ENCODE measurements at regions not wholly inside any gene's neighbourhood (a gene's known extent, or its start where the extent isn't known, plus 50 kb on each side); places are given as distances from the start of the nearest gene placed in this dataset.

DNA sequence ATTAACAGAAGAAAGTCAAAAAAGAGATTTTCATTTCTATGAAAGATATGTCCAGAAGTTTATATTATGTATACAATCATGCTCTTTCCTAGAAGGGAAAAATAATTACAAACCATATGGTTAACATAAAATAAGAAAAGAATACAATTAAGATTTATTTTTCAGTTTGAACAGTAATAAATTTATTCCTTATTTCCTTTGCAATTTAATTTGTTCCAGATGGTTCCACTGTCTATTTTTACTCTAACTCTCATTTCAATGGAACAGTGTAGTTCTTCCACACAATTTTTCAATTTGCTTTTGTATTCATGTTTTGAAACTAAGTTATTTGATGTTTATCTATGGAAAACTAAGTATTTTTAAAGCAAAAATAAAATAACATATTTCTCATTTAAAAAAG lies 1026.3 kb downstream of the TAF11L14 start:
- TF ChIP-seq ZKSCAN1 (IDR thresholded peaks at IDR 0.05; ENCODE audit: low read length) (no peak), HMG20A (CRISPR knock-in tag; IDR thresholded peaks at IDR 0.05; ENCODE audit: borderline replicate concordance) (no peak), EZH2 (conservative IDR thresholded peaks at IDR 0.05; ENCODE audit: low read depth, low read length) (no peak), SMC3 (IDR thresholded peaks at IDR 0.05; ENCODE audit: low read length) (no peak), ZBTB4 (CRISPR knock-in tag; IDR thresholded peaks at IDR 0.05; ENCODE audit: borderline replicate concordance) (no peak), POLR2A (IDR thresholded peaks at IDR 0.05; ENCODE audit: insufficient read depth in 1 of 2, low read depth in 2 of 2, low read length in 2 of 2) (no peak), RFX5 (IDR thresholded peaks at IDR 0.05; ENCODE audit: low read depth, low read length) (no peak)
- TF ChIP-seq, protein P1, sequence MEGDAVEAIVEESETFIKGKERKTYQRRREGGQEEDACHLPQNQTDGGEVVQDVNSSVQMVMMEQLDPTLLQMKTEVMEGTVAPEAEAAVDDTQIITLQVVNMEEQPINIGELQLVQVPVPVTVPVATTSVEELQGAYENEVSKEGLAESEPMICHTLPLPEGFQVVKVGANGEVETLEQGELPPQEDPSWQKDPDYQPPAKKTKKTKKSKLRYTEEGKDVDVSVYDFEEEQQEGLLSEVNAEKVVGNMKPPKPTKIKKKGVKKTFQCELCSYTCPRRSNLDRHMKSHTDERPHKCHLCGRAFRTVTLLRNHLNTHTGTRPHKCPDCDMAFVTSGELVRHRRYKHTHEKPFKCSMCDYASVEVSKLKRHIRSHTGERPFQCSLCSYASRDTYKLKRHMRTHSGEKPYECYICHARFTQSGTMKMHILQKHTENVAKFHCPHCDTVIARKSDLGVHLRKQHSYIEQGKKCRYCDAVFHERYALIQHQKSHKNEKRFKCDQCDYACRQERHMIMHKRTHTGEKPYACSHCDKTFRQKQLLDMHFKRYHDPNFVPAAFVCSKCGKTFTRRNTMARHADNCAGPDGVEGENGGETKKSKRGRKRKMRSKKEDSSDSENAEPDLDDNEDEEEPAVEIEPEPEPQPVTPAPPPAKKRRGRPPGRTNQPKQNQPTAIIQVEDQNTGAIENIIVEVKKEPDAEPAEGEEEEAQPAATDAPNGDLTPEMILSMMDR (CRISPR knock-in tag; IDR thresholded peaks at IDR 0.05), result no peak
- TF ChIP-seq, protein P2, sequence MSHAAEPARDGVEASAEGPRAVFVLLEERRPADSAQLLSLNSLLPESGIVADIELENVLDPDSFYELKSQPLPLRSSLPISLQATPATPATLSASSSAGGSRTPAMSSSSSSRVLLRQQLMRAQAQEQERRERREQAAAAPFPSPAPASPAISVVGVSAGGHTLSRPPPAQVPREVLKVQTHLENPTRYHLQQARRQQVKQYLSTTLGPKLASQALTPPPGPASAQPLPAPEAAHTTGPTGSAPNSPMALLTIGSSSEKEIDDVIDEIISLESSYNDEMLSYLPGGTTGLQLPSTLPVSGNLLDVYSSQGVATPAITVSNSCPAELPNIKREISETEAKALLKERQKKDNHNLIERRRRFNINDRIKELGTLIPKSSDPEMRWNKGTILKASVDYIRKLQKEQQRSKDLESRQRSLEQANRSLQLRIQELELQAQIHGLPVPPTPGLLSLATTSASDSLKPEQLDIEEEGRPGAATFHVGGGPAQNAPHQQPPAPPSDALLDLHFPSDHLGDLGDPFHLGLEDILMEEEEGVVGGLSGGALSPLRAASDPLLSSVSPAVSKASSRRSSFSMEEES (CRISPR knock-in tag; IDR thresholded peaks at IDR 0.05), result no peak

Measured in HepG2 (cell line).